HG03060 (cell line): ENCODE measurements at regions not wholly inside any gene's neighbourhood (a gene's known extent, or its start where the extent isn't known, plus 50 kb on each side); places are given as distances from the start of the nearest gene placed in this dataset.

Experiments
- ATAC-seq: cut with Tn5 transposase; IDR thresholded peaks from one replicate; pipeline ENCODE4 v1.9.1; 2021; ENCODE audit warnings: low read depth, moderate number of reproducible peaks; ENCODE audit not compliant: unreplicated experiment

GRCh38 chr16:76612497-76612896 is 335.3 kb downstream of the CNTNAP4 start:
- ATAC-seq: no peak

DNA sequence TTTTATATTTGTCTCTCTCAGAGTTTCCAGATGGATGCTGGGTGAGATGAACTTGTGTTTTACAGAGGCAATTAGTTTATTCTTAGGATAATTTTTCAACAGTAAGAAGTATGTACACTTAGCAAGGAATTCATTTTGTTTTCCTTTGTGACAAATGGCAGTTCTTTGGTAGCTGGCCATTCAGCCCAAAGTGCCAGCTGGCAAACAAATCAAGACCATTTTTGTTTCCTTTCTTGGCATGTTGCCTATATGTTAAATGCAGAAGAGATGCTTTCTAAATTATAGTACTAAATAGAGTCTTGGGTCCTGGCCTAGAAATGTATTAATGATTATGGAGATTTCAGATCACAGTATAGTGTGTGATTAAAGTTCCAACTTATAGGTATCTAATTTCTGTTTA is 337.1 kb downstream of the CNTNAP4 start:
- ATAC-seq: no peak

GRCh38 chr16:76622876-76623275 is 345.7 kb downstream of the CNTNAP4 start:
- no peak for ATAC-seq

- ATAC-seq: no peak
These were observed 357.9 kb downstream of the CNTNAP4 start for GRCh38 chr16:76634847-76635697.

GRCh38 chr16:76639685-76640289 is 362.6 kb downstream of the CNTNAP4 start:
- ATAC-seq: no peak

- no peak for ATAC-seq
These were observed 373.4 kb downstream of the CNTNAP4 start for GRCh38 chr16:76650582-76650981.

DNA sequence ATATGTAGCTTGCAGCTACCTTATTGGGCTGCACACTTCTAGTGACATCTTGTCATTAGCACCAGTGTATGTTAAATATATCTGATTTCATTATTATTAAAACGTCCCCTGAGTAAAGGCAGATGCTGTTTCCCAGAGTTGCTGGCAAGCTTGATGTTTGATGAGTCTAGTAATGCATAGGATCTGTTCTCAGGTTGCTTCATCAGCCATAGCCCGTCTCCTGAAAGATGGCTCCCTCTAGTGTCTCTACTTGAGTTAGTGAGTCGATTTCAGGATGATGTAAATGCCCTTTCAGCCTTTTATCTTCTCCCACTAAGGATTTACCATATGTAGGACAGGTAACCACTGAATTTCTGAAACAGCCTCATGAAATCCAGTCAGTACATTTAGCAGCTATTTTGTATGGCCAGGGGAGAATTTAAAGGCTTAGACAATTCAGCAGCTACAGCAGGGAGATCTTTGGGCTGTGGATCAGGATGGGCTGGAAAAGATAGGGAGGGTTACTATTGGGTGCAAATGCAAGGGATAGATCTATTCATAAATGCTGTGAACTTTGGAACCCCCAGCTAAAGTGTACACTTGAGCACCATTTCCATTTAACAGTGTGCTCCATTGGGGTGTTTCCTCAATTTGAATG is 376.3 kb downstream of the CNTNAP4 start:
- peak; percentile 65 for ATAC-seq

GRCh38 chr16:76654088-76654820 is 377.1 kb downstream of the CNTNAP4 start:
- ATAC-seq: no peak

DNA sequence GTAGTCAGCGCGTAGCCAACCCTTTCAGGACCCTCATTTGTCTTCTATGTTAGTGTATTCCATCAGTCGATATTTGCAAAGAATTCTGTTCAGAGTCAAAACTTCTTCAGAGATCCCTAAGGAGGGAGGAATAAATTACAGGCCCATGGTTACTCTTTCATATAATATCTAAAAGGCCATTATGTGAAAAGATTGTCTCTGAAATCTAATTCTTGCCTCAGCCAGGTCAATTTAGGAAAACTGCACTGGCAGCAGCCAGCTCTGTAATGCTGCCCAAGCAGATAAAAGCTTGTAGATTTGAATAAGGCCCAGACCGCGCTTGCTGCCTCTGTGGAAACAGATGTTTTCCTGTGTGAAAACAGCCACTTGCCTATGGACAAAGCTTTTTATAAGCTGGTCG is 379.8 kb downstream of the CNTNAP4 start:
- no peak for ATAC-seq

- ATAC-seq: no peak
These were observed 384.6 kb downstream of the CNTNAP4 start for GRCh38 chr16:76661691-76662235.

GRCh38 chr16:76665571-76666275 is 388.5 kb downstream of the CNTNAP4 start:
- no peak for ATAC-seq

GRCh38 chr16:76668207-76668725 is 391.1 kb downstream of the CNTNAP4 start:
- no peak for ATAC-seq

- no peak for ATAC-seq
These were observed 392.1 kb downstream of the CNTNAP4 start for GRCh38 chr16:76669288-76669687.

DNA sequence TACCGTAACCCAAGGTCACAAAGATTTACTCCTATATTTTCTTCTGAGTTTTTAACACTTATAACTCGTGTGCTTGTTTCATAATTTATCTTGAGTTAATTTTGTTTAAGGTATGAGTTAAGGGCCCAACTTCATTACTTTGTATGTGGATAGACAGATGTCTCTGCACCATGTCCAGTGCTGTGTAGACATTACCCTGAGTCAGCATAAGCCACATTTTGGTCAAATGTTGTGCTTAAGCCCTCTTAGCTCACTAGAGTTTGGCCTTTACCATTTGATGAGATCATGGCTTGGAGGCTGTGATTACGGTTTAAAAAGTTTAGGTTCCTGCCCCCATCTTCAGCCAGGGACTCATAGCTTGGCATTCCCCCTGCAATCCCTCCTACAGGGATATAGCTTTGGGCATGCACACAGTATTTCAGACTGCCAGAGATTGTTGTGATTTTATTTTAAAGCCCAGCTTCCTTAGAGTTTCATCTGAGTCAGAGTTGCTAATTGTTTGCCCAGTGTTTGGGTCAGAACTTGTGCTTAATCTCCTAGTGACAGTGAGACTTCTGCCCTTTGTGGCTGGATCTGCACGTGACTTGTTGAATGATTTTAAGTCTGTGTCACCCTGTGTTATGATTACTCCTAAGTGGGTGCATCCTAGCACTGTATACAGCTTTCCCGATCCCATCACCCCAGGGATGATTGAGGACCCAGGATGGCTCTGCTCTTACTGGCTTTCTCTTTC is 393.1 kb downstream of the CNTNAP4 start:
- no peak for ATAC-seq

GRCh38 chr16:76676356-76676755 is 399.2 kb downstream of the CNTNAP4 start:
- ATAC-seq: no peak

- ATAC-seq: no peak
These were observed 404.1 kb downstream of the CNTNAP4 start for GRCh38 chr16:76681296-76681695.

- ATAC-seq: no peak
These were observed 405.9 kb downstream of the CNTNAP4 start for GRCh38 chr16:76683051-76683450.

DNA sequence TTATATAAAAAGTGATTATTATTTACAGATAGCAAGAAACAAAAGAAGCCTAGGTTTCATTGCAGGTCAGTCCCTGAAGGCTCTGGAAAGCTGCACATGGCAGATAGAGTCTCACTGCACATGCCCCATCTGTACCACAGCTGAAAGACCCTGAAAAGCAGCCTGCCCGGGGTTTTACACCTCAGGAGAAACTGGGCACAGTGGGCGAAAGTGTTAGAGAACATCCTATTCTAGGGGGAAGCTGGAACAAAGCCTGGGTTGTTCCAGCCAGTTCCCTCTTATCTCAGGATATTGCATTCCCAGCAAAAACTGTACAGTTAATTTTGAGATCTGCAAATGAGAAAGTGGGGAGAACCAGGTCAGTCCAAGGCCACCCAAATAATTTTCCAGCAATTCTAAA is 419.7 kb downstream of the CNTNAP4 start:
- no peak for ATAC-seq

- ATAC-seq: no peak
These were observed 428.7 kb downstream of the CNTNAP4 start for GRCh38 chr16:76705892-76706291.
